ENCODE measurements at regions not wholly inside any gene's neighbourhood (a gene's known extent, or its start where the extent isn't known, plus 50 kb on each side); places are given as distances from the start of the nearest gene placed in this dataset. TPM values are rescaled to one million over a fixed set of nuclear protein-coding genes. Genes with fewer than 3 reads are reported as not detected.

- Mint-ChIP-seq H3K27ac (no peak overlapping the region), H3K4me1 (peaks cover 33% of the 10 kb centered on the region), H3K36me3 (ENCODE audit: low read depth) (no peaks in the 10 kb centered on the region), H3K9me3 (no peaks in the 10 kb centered on the region), H3K27me3 (ENCODE audit: insufficient read depth) (peaks cover 94% of the 10 kb centered on the region), H3K4me3 (no peak overlapping the region)
- Histone ChIP-seq H3K27ac (ENCODE audit: low read depth, low read length) (no peak overlapping the region), H3K27me3 (ENCODE audit: control insufficient read depth, insufficient read depth, low read length, poor library complexity, severe bottlenecking) (peaks cover 88% of the 10 kb centered on the region), H3K4me1 (ENCODE audit: control insufficient read depth, insufficient read depth, low read length) (no peaks in the 10 kb centered on the region), H3K36me3 (ENCODE audit: control insufficient read depth, insufficient read depth, low read length) (no peaks in the 10 kb centered on the region), H3K4me3 (ENCODE audit: low read length) (no peak overlapping the region), H3K9ac (ENCODE audit: extremely low read depth, low read length, poor library complexity, severe bottlenecking) (no peak overlapping the region), H3K9me3 (ENCODE audit: control insufficient read depth, low read length) (peaks cover 8% of the 10 kb centered on the region)
- DNase-seq, result no peak
- no peak for TF ChIP-seq CTCF (conservative IDR thresholded peaks at IDR 0.05)
- 85% methylated on average over 1 of the region's 1 CpG; no CpG with 5 or more reads in 1 of the 2 experiments for WGBS, 2 experiments (ENCODE audit: insufficient coverage in 1 of 2, insufficient read length in 1 of 2)
These were observed 53.9 kb upstream of the ARGLU1 start for GRCh38 chr13:106621833-106622232.

- no peak overlapping the region for H3K27ac ChIP-seq (ENCODE audit: low read depth, low read length)
- peaks cover 98% of the 10 kb centered on the region for H3K27me3 ChIP-seq (ENCODE audit: control insufficient read depth, insufficient read depth, low read length, poor library complexity, severe bottlenecking)
- peaks cover 21% of the 10 kb centered on the region for H3K4me1 Mint-ChIP-seq
- DNase-seq, result peak; percentile 73
- peaks cover 5% of the 10 kb centered on the region for H3K9me3 ChIP-seq (ENCODE audit: control insufficient read depth, low read length)
- H3K27me3 Mint-ChIP-seq (ENCODE audit: insufficient read depth), result peaks cover 98% of the 10 kb centered on the region
- no peak overlapping the region for H3K9ac ChIP-seq (ENCODE audit: extremely low read depth, low read length, poor library complexity, severe bottlenecking)
- H3K4me3 ChIP-seq (ENCODE audit: low read length), result no peak overlapping the region
- peak overlapping the region; percentile 23 for H3K4me3 Mint-ChIP-seq
- no peaks in the 10 kb centered on the region for H3K36me3 ChIP-seq (ENCODE audit: control insufficient read depth, insufficient read depth, low read length)
- whole genome bisulfite sequencing, 2 experiments (ENCODE audit: insufficient coverage in 1 of 2, insufficient read length in 1 of 2), result 54 to 60% methylated on average over 4 to 8 of the region's 10 CpGs
- peak; percentile 84 for TF ChIP-seq CTCF (conservative IDR thresholded peaks at IDR 0.05)
- H3K27ac Mint-ChIP-seq, result no peak overlapping the region
- H3K9me3 Mint-ChIP-seq, result no peaks in the 10 kb centered on the region
- no peaks in the 10 kb centered on the region for H3K4me1 ChIP-seq (ENCODE audit: control insufficient read depth, insufficient read depth, low read length)
- no peaks in the 10 kb centered on the region for H3K36me3 Mint-ChIP-seq (ENCODE audit: low read depth)
These were observed 52.0 kb upstream of the ARGLU1 start for GRCh38 chr13:106619688-106620555.

Small RNA genes in the stretch of these regions (microRNA-seq; reads per million reads assigned to microRNA genes)
- gene MIR1267 (ENCODE audit: borderline microRNAs expressed), result not detected
